ENCODE measurements at regions not wholly inside any gene's neighbourhood (a gene's known extent, or its start where the extent isn't known, plus 50 kb on each side); places are given as distances from the start of the nearest gene placed in this dataset.

GRCh38 chr5:106163233-106163632, 1507.5 kb downstream of the EFNA5 start (continued):
- TF ChIP-seq CREB5 (CRISPR knock-in tag; IDR thresholded peaks at IDR 0.05; ENCODE audit: low read depth) (no peak), ZFP30 (CRISPR knock-in tag; IDR thresholded peaks at IDR 0.05) (no peak), SNAI2 (CRISPR knock-in tag; IDR thresholded peaks at IDR 0.05) (no peak)

GRCh38 chr5:106159616-106160015, 1511.1 kb downstream of the EFNA5 start:
- no peak for ATAC-seq
- TF ChIP-seq ZFP3 (CRISPR knock-in tag; IDR thresholded peaks at IDR 0.05) (no peak), OSR1 (CRISPR knock-in tag; IDR thresholded peaks at IDR 0.05) (no peak), ESRRG (CRISPR knock-in tag; IDR thresholded peaks at IDR 0.05) (no peak), CSDC2 (CRISPR knock-in tag; IDR thresholded peaks at IDR 0.05) (no peak), BACH2 (CRISPR knock-in tag; IDR thresholded peaks at IDR 0.05; ENCODE audit: borderline replicate concordance) (no peak), CSRNP3 (CRISPR knock-in tag; IDR thresholded peaks at IDR 0.05) (no peak), ZFP30 (CRISPR knock-in tag; IDR thresholded peaks at IDR 0.05) (no peak), ZC3H10 (CRISPR knock-in tag; IDR thresholded peaks at IDR 0.05) (no peak), PPARA (CRISPR knock-in tag; IDR thresholded peaks at IDR 0.05; ENCODE audit: borderline replicate concordance) (no peak), TSHZ2 (CRISPR knock-in tag; IDR thresholded peaks at IDR 0.05) (no peak), CREB5 (CRISPR knock-in tag; IDR thresholded peaks at IDR 0.05; ENCODE audit: low read depth) (no peak), TCF4 (CRISPR knock-in tag; IDR thresholded peaks at IDR 0.05; ENCODE audit: borderline replicate concordance) (no peak), RARB (CRISPR knock-in tag; IDR thresholded peaks at IDR 0.05) (no peak), PATZ1 (CRISPR knock-in tag; IDR thresholded peaks at IDR 0.05; ENCODE audit: borderline replicate concordance) (no peak), GLIS3 (CRISPR knock-in tag; IDR thresholded peaks at IDR 0.05) (no peak)

GRCh38 chr5:106154280-106154716, 1516.4 kb downstream of the EFNA5 start:
- ATAC-seq, result no peak
- TF ChIP-seq GLIS3 (CRISPR knock-in tag; IDR thresholded peaks at IDR 0.05) (no peak), CSRNP3 (CRISPR knock-in tag; IDR thresholded peaks at IDR 0.05) (no peak)

- no peak for ATAC-seq
- TF ChIP-seq CSDC2 (CRISPR knock-in tag; IDR thresholded peaks at IDR 0.05) (no peak), TOX (CRISPR knock-in tag; IDR thresholded peaks at IDR 0.05; ENCODE audit: borderline replicate concordance) (no peak), ESRRG (CRISPR knock-in tag; IDR thresholded peaks at IDR 0.05) (no peak), CSRNP3 (CRISPR knock-in tag; IDR thresholded peaks at IDR 0.05) (no peak), ZC3H10 (CRISPR knock-in tag; IDR thresholded peaks at IDR 0.05) (no peak), SNAI2 (CRISPR knock-in tag; IDR thresholded peaks at IDR 0.05) (no peak), POU6F1 (CRISPR knock-in tag; IDR thresholded peaks at IDR 0.05; ENCODE audit: borderline replicate concordance, low read depth) (no peak), ISL1 (CRISPR knock-in tag; IDR thresholded peaks at IDR 0.05) (no peak), RARB (CRISPR knock-in tag; IDR thresholded peaks at IDR 0.05) (no peak), ZFP30 (CRISPR knock-in tag; IDR thresholded peaks at IDR 0.05) (no peak), TCF4 (CRISPR knock-in tag; IDR thresholded peaks at IDR 0.05; ENCODE audit: borderline replicate concordance) (no peak), OSR1 (CRISPR knock-in tag; IDR thresholded peaks at IDR 0.05) (no peak), ZNF565 (CRISPR knock-in tag; conservative IDR thresholded peaks at IDR 0.05; ENCODE audit: low read depth) (no peak), ZNF8 (CRISPR knock-in tag; IDR thresholded peaks at IDR 0.05) (no peak), ZFP3 (CRISPR knock-in tag; IDR thresholded peaks at IDR 0.05) (no peak), BACH2 (CRISPR knock-in tag; IDR thresholded peaks at IDR 0.05; ENCODE audit: borderline replicate concordance) (no peak)
These were observed 1518.2 kb downstream of the EFNA5 start for GRCh38 chr5:106152569-106152968.
